ENCODE measurements at regions not wholly inside any gene's neighbourhood (a gene's known extent, or its start where the extent isn't known, plus 50 kb on each side); places are given as distances from the start of the nearest gene placed in this dataset.

- Histone ChIP-seq H3K9ac (ENCODE audit: low read depth, low read length, poor library complexity) (no peak overlapping the region), H2BK15ac (ENCODE audit: low read length) (no peak overlapping the region), H2AFZ (ENCODE audit: low read length) (no peak overlapping the region), H2BK12ac (ENCODE audit: low read length) (no peak overlapping the region), H3K4me2 (ENCODE audit: insufficient read depth, low read length, poor library complexity, severe bottlenecking) (no peak overlapping the region), H3K9me3 (replicated peaks in 1 of 2; ENCODE audit: control insufficient read depth in 2 of 2, insufficient read depth in 1 of 2, low read depth in 1 of 2, low read length in 2 of 2) (no peaks in the 10 kb centered on the region), H3K27me3 (ENCODE audit: control insufficient read depth in 3 of 3, insufficient read depth in 3 of 3, low read depth in 1 of 3, low read length in 3 of 3) (no peaks in the 10 kb centered on the region), H3K79me1 (ENCODE audit: low read depth, low read length) (no peaks in the 10 kb centered on the region), H3K4ac (ENCODE audit: low read length) (no peak overlapping the region), H3K14ac (ENCODE audit: low read length) (no peak overlapping the region), H2AK5ac (ENCODE audit: low read depth, low read length) (no peak overlapping the region), H3K36me3 (replicated peaks in 1 of 2; ENCODE audit: control insufficient read depth in 2 of 2, insufficient read depth in 2 of 2, low read length in 2 of 2) (no peaks in the 10 kb centered on the region), H3K27ac (replicated peaks; ENCODE audit: low read length) (peak overlapping the region; percentile 76), H3K4me3 (ENCODE audit: low read length in 2 of 2) (no peak overlapping the region), H2BK120ac (ENCODE audit: low read depth, low read length) (no peak overlapping the region), H4K91ac (ENCODE audit: low read depth, low read length, poor library complexity) (no peak overlapping the region), H3K18ac (ENCODE audit: low read length) (no peak overlapping the region), H3K23ac (ENCODE audit: low read depth, low read length, poor library complexity) (no peak overlapping the region), H4K8ac (ENCODE audit: low read depth, low read length) (no peak overlapping the region), H2BK5ac (ENCODE audit: low read length) (no peak overlapping the region), H3K4me1 (ENCODE audit: control insufficient read depth in 2 of 2, insufficient read depth in 1 of 2, low read depth in 1 of 2, low read length in 2 of 2) (peaks cover 2 to 4% of the 10 kb centered on the region in 2 donors)
- DNase-seq (ENCODE audit: low spot score): peak; percentile 24
- WGBS, 2 donors (ENCODE audit: extremely low coverage in 2 of 2, insufficient read length in 2 of 2, insufficient replicate concordance in 1 of 2): no CpG with 5 or more reads among the region's 2 CpGs
Measured at GRCh38 chrX:110509755-110510532, 151.3 kb downstream of the RTL9 start.

- H3K4me2 ChIP-seq (ENCODE audit: insufficient read depth, low read length, poor library complexity, severe bottlenecking): no peak overlapping the region
- DNase-seq (ENCODE audit: low spot score): no peak
- no peak overlapping the region for H2AK5ac ChIP-seq (ENCODE audit: low read depth, low read length)
- H3K4me1 ChIP-seq (ENCODE audit: control insufficient read depth in 2 of 2, insufficient read depth in 1 of 2, low read depth in 1 of 2, low read length in 2 of 2): peaks cover 2 to 4% of the 10 kb centered on the region in 2 donors
- H3K79me1 ChIP-seq (ENCODE audit: low read depth, low read length): no peaks in the 10 kb centered on the region
- no peak overlapping the region for H4K91ac ChIP-seq (ENCODE audit: low read depth, low read length, poor library complexity)
- no peaks in the 10 kb centered on the region for H3K27me3 ChIP-seq (ENCODE audit: control insufficient read depth in 3 of 3, insufficient read depth in 3 of 3, low read depth in 1 of 3, low read length in 3 of 3)
- no peak overlapping the region for H2AFZ ChIP-seq (ENCODE audit: low read length)
- H3K18ac ChIP-seq (ENCODE audit: low read length): no peak overlapping the region
- H3K4me3 ChIP-seq (ENCODE audit: low read length in 2 of 2): no peak overlapping the region
- no peak overlapping the region for H2BK5ac ChIP-seq (ENCODE audit: low read length)
- H2BK12ac ChIP-seq (ENCODE audit: low read length): no peak overlapping the region
- H3K4ac ChIP-seq (ENCODE audit: low read length): no peak overlapping the region
- no peak overlapping the region for H4K8ac ChIP-seq (ENCODE audit: low read depth, low read length)
- H3K9ac ChIP-seq (ENCODE audit: low read depth, low read length, poor library complexity): no peak overlapping the region
- H3K36me3 ChIP-seq (replicated peaks in 1 of 2; ENCODE audit: control insufficient read depth in 2 of 2, insufficient read depth in 2 of 2, low read length in 2 of 2): no peaks in the 10 kb centered on the region
- no peak overlapping the region for H2BK120ac ChIP-seq (ENCODE audit: low read depth, low read length)
- no peak overlapping the region for H3K14ac ChIP-seq (ENCODE audit: low read length)
- H3K23ac ChIP-seq (ENCODE audit: low read depth, low read length, poor library complexity): no peak overlapping the region
- H3K27ac ChIP-seq (replicated peaks; ENCODE audit: low read length): no peak overlapping the region
- H3K9me3 ChIP-seq (replicated peaks in 1 of 2; ENCODE audit: control insufficient read depth in 2 of 2, insufficient read depth in 1 of 2, low read depth in 1 of 2, low read length in 2 of 2): no peaks in the 10 kb centered on the region
- no CpG with 5 or more reads among the region's 2 CpGs for WGBS, 2 donors (ENCODE audit: extremely low coverage in 2 of 2, insufficient read length in 2 of 2, insufficient replicate concordance in 1 of 2)
- no peak overlapping the region for H2BK15ac ChIP-seq (ENCODE audit: low read length)
Measured at GRCh38 chrX:110511238-110511637, 152.6 kb downstream of the RTL9 start.

GRCh38 chrX:110512341-110512740, 153.7 kb downstream of the RTL9 start:
- no peak overlapping the region for H2BK5ac ChIP-seq (ENCODE audit: low read length)
- no peak overlapping the region for H3K27ac ChIP-seq (replicated peaks; ENCODE audit: low read length)
- no peak overlapping the region for H3K9ac ChIP-seq (ENCODE audit: low read depth, low read length, poor library complexity)
- no CpG with 5 or more reads among the region's 1 CpG for WGBS, 2 donors (ENCODE audit: extremely low coverage in 2 of 2, insufficient read length in 2 of 2, insufficient replicate concordance in 1 of 2)
- H3K27me3 ChIP-seq (ENCODE audit: control insufficient read depth in 3 of 3, insufficient read depth in 3 of 3, low read depth in 1 of 3, low read length in 3 of 3): no peaks in the 10 kb centered on the region
- no peak overlapping the region for H2AK5ac ChIP-seq (ENCODE audit: low read depth, low read length)
- no peak overlapping the region for H3K4me2 ChIP-seq (ENCODE audit: insufficient read depth, low read length, poor library complexity, severe bottlenecking)
- H3K23ac ChIP-seq (ENCODE audit: low read depth, low read length, poor library complexity): no peak overlapping the region
- no peak overlapping the region for H3K18ac ChIP-seq (ENCODE audit: low read length)
- no peak overlapping the region for H3K4me3 ChIP-seq (ENCODE audit: low read length in 2 of 2)
- H4K91ac ChIP-seq (ENCODE audit: low read depth, low read length, poor library complexity): no peak overlapping the region
- H3K79me1 ChIP-seq (ENCODE audit: low read depth, low read length): no peaks in the 10 kb centered on the region
- no peak overlapping the region for H4K8ac ChIP-seq (ENCODE audit: low read depth, low read length)
- no peak for DNase-seq (ENCODE audit: low spot score)
- no peaks in the 10 kb centered on the region for H3K9me3 ChIP-seq (replicated peaks in 1 of 2; ENCODE audit: control insufficient read depth in 2 of 2, insufficient read depth in 1 of 2, low read depth in 1 of 2, low read length in 2 of 2)
- peaks cover 2 to 4% of the 10 kb centered on the region in 2 donors for H3K4me1 ChIP-seq (ENCODE audit: control insufficient read depth in 2 of 2, insufficient read depth in 1 of 2, low read depth in 1 of 2, low read length in 2 of 2)
- H3K14ac ChIP-seq (ENCODE audit: low read length): no peak overlapping the region
- H3K4ac ChIP-seq (ENCODE audit: low read length): no peak overlapping the region
- H2BK15ac ChIP-seq (ENCODE audit: low read length): no peak overlapping the region
- H2AFZ ChIP-seq (ENCODE audit: low read length): no peak overlapping the region
- H2BK12ac ChIP-seq (ENCODE audit: low read length): no peak overlapping the region
- no peaks in the 10 kb centered on the region for H3K36me3 ChIP-seq (replicated peaks in 1 of 2; ENCODE audit: control insufficient read depth in 2 of 2, insufficient read depth in 2 of 2, low read length in 2 of 2)
- H2BK120ac ChIP-seq (ENCODE audit: low read depth, low read length): no peak overlapping the region

DNA sequence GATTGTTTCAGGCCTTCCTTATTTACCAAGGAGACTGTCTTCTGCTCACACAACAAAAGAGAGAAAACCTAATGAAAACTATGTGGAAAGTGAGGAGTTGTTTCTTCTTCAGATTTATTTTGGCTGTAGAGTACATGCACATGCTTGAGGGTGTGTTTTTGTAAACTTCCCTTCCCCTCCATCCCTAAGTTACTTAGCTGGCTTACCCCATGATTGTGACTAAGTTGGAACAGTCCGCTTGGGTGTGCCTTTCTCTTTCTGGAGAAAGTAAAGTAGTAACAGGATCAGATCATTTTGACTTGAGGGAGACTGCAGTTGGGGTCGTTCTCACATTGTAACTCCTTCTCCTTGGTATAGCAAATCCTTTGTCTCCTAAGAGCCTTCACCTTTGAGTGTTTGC, 155.9 kb downstream of the RTL9 start:
- Histone ChIP-seq H4K91ac (ENCODE audit: low read depth, low read length, poor library complexity) (no peak overlapping the region), H3K18ac (ENCODE audit: low read length) (no peak overlapping the region), H4K8ac (ENCODE audit: low read depth, low read length) (no peak overlapping the region), H3K9me3 (replicated peaks in 1 of 2; ENCODE audit: control insufficient read depth in 2 of 2, insufficient read depth in 1 of 2, low read depth in 1 of 2, low read length in 2 of 2) (no peaks in the 10 kb centered on the region), H3K23ac (ENCODE audit: low read depth, low read length, poor library complexity) (no peak overlapping the region), H3K79me1 (ENCODE audit: low read depth, low read length) (no peaks in the 10 kb centered on the region), H3K9ac (ENCODE audit: low read depth, low read length, poor library complexity) (no peak overlapping the region), H2AK5ac (ENCODE audit: low read depth, low read length) (no peak overlapping the region), H2BK15ac (ENCODE audit: low read length) (no peak overlapping the region), H3K14ac (ENCODE audit: low read length) (no peak overlapping the region), H2BK12ac (ENCODE audit: low read length) (no peak overlapping the region), H2BK120ac (ENCODE audit: low read depth, low read length) (no peak overlapping the region), H3K4me2 (ENCODE audit: insufficient read depth, low read length, poor library complexity, severe bottlenecking) (no peak overlapping the region), H3K4ac (ENCODE audit: low read length) (no peak overlapping the region), H3K27ac (replicated peaks; ENCODE audit: low read length) (no peak overlapping the region), H2BK5ac (ENCODE audit: low read length) (no peak overlapping the region), H3K27me3 (ENCODE audit: control insufficient read depth in 3 of 3, insufficient read depth in 3 of 3, low read depth in 1 of 3, low read length in 3 of 3) (peaks cover 0 to 4% (median 0%) of the 10 kb centered on the region in 3 experiments), H3K36me3 (replicated peaks in 1 of 2; ENCODE audit: control insufficient read depth in 2 of 2, insufficient read depth in 2 of 2, low read length in 2 of 2) (no peaks in the 10 kb centered on the region), H2AFZ (ENCODE audit: low read length) (no peak overlapping the region), H3K4me1 (ENCODE audit: control insufficient read depth in 2 of 2, insufficient read depth in 1 of 2, low read depth in 1 of 2, low read length in 2 of 2) (peaks cover 0 to 4% of the 10 kb centered on the region in 2 donors), H3K4me3 (ENCODE audit: low read length in 2 of 2) (no peak overlapping the region)
- WGBS, 2 donors (ENCODE audit: extremely low coverage in 2 of 2, insufficient read length in 2 of 2, insufficient replicate concordance in 1 of 2): no CpG with 5 or more reads among the region's 2 CpGs
- no peak for DNase-seq (ENCODE audit: low spot score)

Measured in neuronal stem cell (in vitro differentiated cells).